SK-N-SH (cell line): ENCODE measurements at regions not wholly inside any gene's neighbourhood (a gene's known extent, or its start where the extent isn't known, plus 50 kb on each side); places are given as distances from the start of the nearest gene placed in this dataset.
A peak's percentile ranks its signal among the peaks of the same experiment; 100 is the strongest.

Source experiments
- CTCF ChIA-PET: fragments of 300-600, 350-600 bp; formaldehyde crosslinking; extraction: SDS; loops from one replicate; lab custom pipeline; 2021; lab: Yijun Ruan, JAX
- POLR2A ChIA-PET: fragments of 350-600 bp; sonication (Branson Sonifier 250); formaldehyde crosslinking; extraction: SDS; loops from one replicate; lab custom pipeline; 2020; ENCODE audit warnings: antibody characterized with exemption, inconsistent platforms; lab: Yijun Ruan, JAX
- DNase-seq: peaks from one replicate; pipeline ENCODE4 v3.0.0; 2012
- H2AFZ ChIP-seq: fragments of 200-600 bp; sonication (generic); 2 replicates; pipeline ENCODE4 v1.8.1; 2016; ENCODE audit warnings: antibody characterized with exemption, mild to moderate bottlenecking, low read depth
- H3F3A ChIP-seq: fragments of 200-600 bp; sonication (generic); replicated peaks from 2 replicates; pipeline ENCODE3; 2016; ENCODE audit warnings: antibody characterized with exemption, mild to moderate bottlenecking; ENCODE audit not compliant: insufficient read depth
- H3K27ac ChIP-seq, 2 experiments: fragments of 200-500 bp in 1 of 2; fragments of 200-600 bp in 1 of 2; sonication (Bioruptor generic) in 1 of 2; sonication (generic), shearing (Covaris generic) in 1 of 2; 2 replicates each; pipeline versions ENCODE4 v1.5.1 to v1.6.1; 2014 to 2016; ENCODE audit warnings: low read depth in 2 of 2, inconsistent platforms in 1 of 2, low read length in 1 of 2, mild to moderate bottlenecking in 1 of 2, mixed read lengths in 1 of 2
- H3K27me3 ChIP-seq: fragments of 200-600 bp; sonication (generic), shearing (Covaris generic); 2 replicates; pipeline ENCODE4 v1.6.1; 2016; ENCODE audit warnings: mixed run types; ENCODE audit not compliant: insufficient read depth
- H3K36me3 ChIP-seq, 2 experiments: fragments of 200-500 bp in 1 of 2; fragments of 200-600 bp in 1 of 2; sonication (Bioruptor generic) in 1 of 2; sonication (generic) in 1 of 2; replicated peaks in 1 of 2; 2 replicates each; pipeline versions ENCODE3 to v1.5.1; 2014 to 2016; ENCODE audit warnings: low read length in 1 of 2, mild to moderate bottlenecking in 1 of 2; ENCODE audit not compliant: insufficient read depth in 2 of 2, control insufficient read depth in 1 of 2
- H3K4me1 ChIP-seq, 2 experiments: fragments of 200-500 bp in 1 of 2; fragments of 200-600 bp in 1 of 2; sonication (Bioruptor generic) in 1 of 2; sonication (generic), shearing (Covaris generic) in 1 of 2; 2 replicates each; pipeline versions ENCODE4 v1.5.1 to v1.6.1; 2014 to 2016; ENCODE audit warnings: low read depth in 1 of 2, low read length in 1 of 2, mixed run types in 1 of 2; ENCODE audit not compliant: insufficient read depth in 2 of 2, control insufficient read depth in 1 of 2
- H3K4me2 ChIP-seq: fragments of 200-600 bp; sonication (generic), shearing (Covaris generic); 2 replicates; pipeline ENCODE4 v1.6.1; 2017; ENCODE audit warnings: mixed run types
- H3K4me3 ChIP-seq, 2 experiments: fragments of 200-500 bp in 1 of 2; fragments of 200-600 bp in 1 of 2; sonication (Bioruptor generic) in 1 of 2; sonication (generic), shearing (Covaris generic) in 1 of 2; 2 replicates each; pipeline versions ENCODE4 v1.5.1 to v1.8.1; 2014 to 2016; ENCODE audit warnings: low read depth in 2 of 2, inconsistent platforms in 1 of 2, low read length in 1 of 2, mild to moderate bottlenecking in 1 of 2, mixed read lengths in 1 of 2, moderate library complexity in 1 of 2
- H3K79me2 ChIP-seq: fragments of 200-600 bp; sonication (generic); 2 replicates; pipeline ENCODE4 v1.8.1; 2017; ENCODE audit warnings: mild to moderate bottlenecking; ENCODE audit not compliant: insufficient read depth
- H3K9ac ChIP-seq: fragments of 200-600 bp; sonication (generic); 2 replicates; pipeline ENCODE4 v1.6.1; 2017; ENCODE audit warnings: mixed run types
- H3K9me2 ChIP-seq: fragments of 200-600 bp; sonication (generic); 2 replicates; pipeline ENCODE4 v1.6.1; 2017; ENCODE audit warnings: mixed run types
- H3K9me3 ChIP-seq: fragments of 200-600 bp; sonication (generic); 2 replicates; pipeline ENCODE4 v1.6.1; 2017; ENCODE audit warnings: mixed run types, mild to moderate bottlenecking, moderate library complexity
- H4K20me1 ChIP-seq: fragments of 200-600 bp; sonication (generic); 2 replicates; pipeline ENCODE4 v1.6.1; 2017; ENCODE audit warnings: mild to moderate bottlenecking, mixed run types; ENCODE audit not compliant: insufficient read depth
- CHD2 ChIP-seq: fragments of 150-350 bp; IDR thresholded peaks from 2 replicates; pipeline ENCODE4 v1.6.1; 2018; ENCODE audit warnings: low read length; ENCODE audit not compliant: partially characterized antibody
- CTCF ChIP-seq: fragments of 200-600 bp; sonication (generic); IDR thresholded peaks from 2 replicates; pipeline ENCODE4 v1.6.1; 2017; ENCODE audit warnings: antibody characterized with exemption, mild to moderate bottlenecking, moderate library complexity
- EZH2phosphoT487 ChIP-seq: fragments of 200-600 bp; sonication (generic); IDR thresholded peaks from 2 replicates; pipeline ENCODE4 v1.6.1; 2017; ENCODE audit warnings: low read depth, mixed run types, mild to moderate bottlenecking, antibody characterized with exemption, moderate library complexity, borderline replicate concordance
- FOSL2 ChIP-seq: IDR thresholded peaks from 2 replicates; pipeline ENCODE4 v1.4.0; 2012; ENCODE audit warnings: low read depth, mild to moderate bottlenecking, moderate library complexity, borderline replicate concordance
- FOXM1 ChIP-seq: IDR thresholded peaks from 2 replicates; pipeline ENCODE4 v1.4.0; 2012; ENCODE audit warnings: low read depth, mild to moderate bottlenecking
- GATA2 ChIP-seq: sonication (generic); formaldehyde crosslinking; IDR thresholded peaks from 2 replicates; pipeline ENCODE4 v1.5.0; 2020; ENCODE audit warnings: mild to moderate bottlenecking, missing genetic modification reagents
- IRF3 ChIP-seq: fragments of 150-350 bp; IDR thresholded peaks from 2 replicates; pipeline ENCODE4 v1.6.1; 2016; ENCODE audit warnings: mild to moderate bottlenecking, low read depth, low read length
- MXI1 ChIP-seq: IDR thresholded peaks from 2 replicates; pipeline ENCODE4 v1.6.1; 2012; ENCODE audit warnings: mild to moderate bottlenecking, low read depth, low read length, improper control_type of control experiment
- NFIC ChIP-seq: IDR thresholded peaks from 2 replicates; pipeline ENCODE4 v1.4.0; 2012; ENCODE audit warnings: borderline replicate concordance
- NRF1 ChIP-seq: IDR thresholded peaks from 2 replicates; pipeline ENCODE4 v1.6.1; 2012; ENCODE audit warnings: low read depth, mild to moderate bottlenecking, low read length
- PBX3 ChIP-seq: IDR thresholded peaks from 2 replicates; pipeline ENCODE4; 2012
- POLR2AphosphoS5 ChIP-seq: IDR thresholded peaks from 2 replicates; pipeline ENCODE4 v1.6.1; 2012; ENCODE audit warnings: low read depth, low read length
- RAD21 ChIP-seq: IDR thresholded peaks from 2 replicates; pipeline ENCODE4 v1.6.1; 2012; ENCODE audit warnings: mild to moderate bottlenecking, low read length
- RXRA ChIP-seq: IDR thresholded peaks from 2 replicates; pipeline ENCODE4 v1.4.0; 2012; ENCODE audit warnings: low read depth, mild to moderate bottlenecking, borderline replicate concordance
- SIN3A ChIP-seq: IDR thresholded peaks from 2 replicates; pipeline ENCODE4 v1.6.1; 2012; ENCODE audit warnings: low read depth, mild to moderate bottlenecking, low read length, moderate library complexity, borderline replicate concordance
- TCF12 ChIP-seq: IDR thresholded peaks from 2 replicates; pipeline ENCODE4 v1.4.0; 2012
- TEAD4 ChIP-seq: IDR thresholded peaks from 2 replicates; pipeline ENCODE4 v1.4.0; 2012; ENCODE audit warnings: mild to moderate bottlenecking, borderline replicate concordance; ENCODE audit not compliant: insufficient read depth
- USF2 ChIP-seq: fragments of 150-350 bp; IDR thresholded peaks from 2 replicates; pipeline ENCODE4 v1.6.1; 2017; ENCODE audit warnings: antibody characterized with exemption, low read length, low read depth, borderline replicate concordance
- YY1 ChIP-seq: IDR thresholded peaks from 2 replicates; pipeline ENCODE4 v1.4.0; 2012; ENCODE audit warnings: low read depth, mild to moderate bottlenecking
- ZBTB33 ChIP-seq: IDR thresholded peaks from 2 replicates; pipeline ENCODE4 v1.4.0; 2012; ENCODE audit warnings: low read depth, borderline replicate concordance
- WGBS: methylation state at CpG from one replicate; pipeline ENCODE4 v1.1.6; 2017; ENCODE audit warnings: low lambda C conversion rate; 5-methylcytosine and 5-hydroxymethylcytosine counted together

GRCh38 chr12:24252602-24253001, 303.1 kb upstream of the SOX5 start:
- Histone ChIP-seq H2AFZ (no peak overlapping the region), H3K9me3 (no peaks in the 10 kb centered on the region), H3K9me2 (no peaks in the 10 kb centered on the region), H3K4me2 (no peak overlapping the region), H3K9ac (no peak overlapping the region), H3F3A (no peaks in the 10 kb centered on the region), H3K4me3 (no peak overlapping the region), H4K20me1 (no peaks in the 10 kb centered on the region), H3K36me3 (no peaks in the 10 kb centered on the region), H3K79me2 (no peaks in the 10 kb centered on the region), H3K27me3 (no peaks in the 10 kb centered on the region), H3K4me1 (no peaks in the 10 kb centered on the region; a peak in 2 of 4 replicates), H3K27ac (peak overlapping the region in 1 of 2 experiments; percentile 36; a peak in 1 of 4 replicates)
- TF ChIP-seq GATA2 (CRISPR knock-in tag) (peak; percentile 67; the same call in 1 of the 2 replicates), USF2 (no peak), RAD21 (no peak)
- POLR2A ChIA-PET = no interaction called here
- WGBS = 16% methylated on average over 4 of the region's 4 CpGs
- CTCF ChIA-PET = no interaction called here
- DNase-seq = peak; percentile 28

GRCh38 chr12:24246934-24247333, 297.5 kb upstream of the SOX5 start:
- Histone ChIP-seq H2AFZ (no peak overlapping the region), H3K9me3 (no peaks in the 10 kb centered on the region), H3K4me2 (no peak overlapping the region), H3K4me1 (no peaks in the 10 kb centered on the region; a peak in 1 of 4 replicates), H4K20me1 (no peaks in the 10 kb centered on the region), H3K27me3 (no peaks in the 10 kb centered on the region)
- no peak for DNase-seq
- 76% methylated on average over 6 of the region's 6 CpGs for WGBS
- TF ChIP-seq ZBTB33 (no peak), YY1 (no peak), NFIC (no peak), TEAD4 (no peak), MXI1 (no peak), POLR2AphosphoS5 (no peak), SIN3A (no peak), TCF12 (no peak), RAD21 (no peak), NRF1 (no peak), FOSL2 (no peak), FOXM1 (no peak), EZH2phosphoT487 (no peak), CHD2 (no peak), IRF3 (no peak), PBX3 (no peak), CTCF (no peak), RXRA (no peak)
- TF ChIP-seq, all 33 proteins: peak for 0
- Histone ChIP-seq H3K9me2 (no peaks in the 10 kb centered on the region), H3K79me2 (no peaks in the 10 kb centered on the region), H3K36me3 (no peaks in the 10 kb centered on the region), H3K27ac (no peak overlapping the region), H3K9ac (no peak overlapping the region), H3K4me3 (no peak overlapping the region), H3F3A (no peaks in the 10 kb centered on the region)
- CTCF ChIA-PET = interaction anchor here (1.0 kb wide), 1 partner anchor 13 kb away, joined by 3 read pairs; no protein-coding TSS in a partner anchor
- POLR2A ChIA-PET = no interaction called here
